Naive thymus-derived CD4-positive, alpha-beta T cell (primary cell): ENCODE measurements at regions not wholly inside any gene's neighbourhood (a gene's known extent, or its start where the extent isn't known, plus 50 kb on each side); places are given as distances from the start of the nearest gene placed in this dataset.
"Not testable (repeated sequence)": the region's sequence is repeated elsewhere in the genome, so short reads cannot be mapped to it uniquely, and the experiment has no call there.

Experiments
- ATAC-seq: fragments of 150-1000 bp; cut with Tn5 transposase; 2 replicates; pipeline ENCODE4 v1.10.0; 2021; ENCODE audit warnings: mild to moderate bottlenecking, moderate library complexity
- CTCF ChIA-PET: fragments of 350-600 bp; sonication (Branson Sonifier 250); formaldehyde crosslinking; loops from one replicate; lab custom pipeline; 2021; ENCODE audit warnings: antibody characterized with exemption; lab: Charles Lee
- POLR2A ChIA-PET: fragments of 350-600 bp; sonication (Branson Sonifier 250); formaldehyde crosslinking; loops from one replicate; lab custom pipeline; 2021; ENCODE audit warnings: antibody characterized with exemption, inconsistent platforms; lab: Charles Lee
- DNase-seq, 9 donors: peaks; one replicate each; pipeline versions ENCODE4 v3.0.0 to v3.0.0-alpha.2; 2020 to 2022; ENCODE audit warnings: mixed read lengths in 1 of 9
- H3K27ac ChIP-seq: one replicate; pipeline ENCODE4 v1.7.0; 2013; ENCODE audit warnings: mild to moderate bottlenecking, low read depth, low read length, moderate library complexity
- H3K27me3 ChIP-seq, 2 donors: one replicate each; pipeline ENCODE4 v1.7.0; 2013; ENCODE audit warnings: low read length in 2 of 2, mild to moderate bottlenecking in 2 of 2, moderate library complexity in 2 of 2; ENCODE audit not compliant: control insufficient read depth in 2 of 2, insufficient read depth in 2 of 2
- H3K36me3 ChIP-seq, 3 experiments: 1 replicate in 2 of 3; 2 replicates in 1 of 3; pipeline ENCODE4 v1.7.0; 2013; ENCODE audit warnings: low read length in 3 of 3, mild to moderate bottlenecking in 3 of 3, moderate library complexity in 1 of 3; ENCODE audit not compliant: insufficient read depth in 3 of 3, control insufficient read depth in 2 of 3
- H3K4me1 ChIP-seq, 2 donors: one replicate each; pipeline ENCODE4 v1.7.0; 2013; ENCODE audit warnings: low read length in 2 of 2, mild to moderate bottlenecking in 2 of 2, moderate library complexity in 1 of 2; ENCODE audit not compliant: control insufficient read depth in 2 of 2, insufficient read depth in 2 of 2
- H3K4me3 ChIP-seq: 2 replicates; pipeline ENCODE4 v1.7.0; 2013; ENCODE audit warnings: mild to moderate bottlenecking, low read length
- H3K9me3 ChIP-seq, 3 experiments: 1 replicate in 2 of 3; 2 replicates in 1 of 3; pipeline ENCODE4 v1.7.0; 2013; ENCODE audit warnings: low read length in 3 of 3; ENCODE audit not compliant: control insufficient read depth in 2 of 3
- H3K27ac Mint-ChIP-seq, 9 donors: one replicate each; pipeline ENCODE4 v1.8.0; 2020 to 2022; ENCODE audit warnings: mixed read lengths in 9 of 9, mild to moderate bottlenecking in 8 of 9, moderate library complexity in 5 of 9, inconsistent platforms in 2 of 9
- H3K27me3 Mint-ChIP-seq, 5 donors: one replicate each; pipeline ENCODE4 v1.8.0; 2021 to 2022; ENCODE audit warnings: mixed read lengths in 5 of 5, mild to moderate bottlenecking in 1 of 5
- H3K36me3 Mint-ChIP-seq, 5 donors: one replicate each; pipeline ENCODE4 v1.8.0; 2020 to 2022; ENCODE audit warnings: mixed read lengths in 5 of 5, mild to moderate bottlenecking in 3 of 5, inconsistent platforms in 1 of 5
- H3K4me1 Mint-ChIP-seq, 7 donors: one replicate each; pipeline ENCODE4 v1.8.0; 2020 to 2022; ENCODE audit warnings: mixed read lengths in 7 of 7, mild to moderate bottlenecking in 3 of 7, inconsistent platforms in 1 of 7
- H3K4me3 Mint-ChIP-seq, 10 donors: one replicate each; pipeline ENCODE4 v1.8.0; 2020 to 2022; ENCODE audit warnings: mild to moderate bottlenecking in 10 of 10, mixed read lengths in 10 of 10, moderate library complexity in 6 of 10, inconsistent platforms in 2 of 10
- H3K9me3 Mint-ChIP-seq, 11 donors: one replicate each; pipeline ENCODE4 v1.8.0; 2020 to 2022; ENCODE audit warnings: mixed read lengths in 11 of 11, mild to moderate bottlenecking in 4 of 11, inconsistent platforms in 1 of 11, moderate library complexity in 1 of 11
- intact Hi-C, 2 donors: fragments of 100-400 bp; cut with micrococcal nuclease; formaldehyde crosslinking; loops; one replicate each; pipeline ENCODE4 v1.15.1; 2023

DNA sequence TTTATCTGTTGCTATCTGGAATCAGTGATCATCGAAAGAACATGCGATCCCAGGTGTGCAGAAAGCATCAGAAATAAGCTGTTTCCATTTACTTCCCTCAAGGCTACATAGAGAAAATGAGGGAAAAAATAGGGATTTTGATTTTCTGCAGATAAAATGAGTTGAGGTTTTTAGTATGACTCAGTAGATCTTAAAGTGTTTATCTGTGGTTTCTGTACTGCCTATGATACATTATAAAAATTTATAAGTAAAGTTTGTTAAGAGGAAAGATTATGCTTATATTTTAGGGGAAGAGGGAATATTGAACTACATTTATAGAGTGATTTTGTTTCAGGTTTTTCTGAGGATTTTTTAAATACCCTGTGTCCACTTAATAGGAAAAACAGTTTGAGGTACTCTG, 125.2 kb downstream of the GOSR1 start:
- H3K27ac Mint-ChIP-seq, H3K27ac ChIP-seq, H3K36me3 Mint-ChIP-seq, H3K4me1 ChIP-seq, H3K4me3 ChIP-seq, DNase-seq, H3K36me3 ChIP-seq, ATAC-seq, H3K9me3 ChIP-seq, POLR2A ChIA-PET, H3K9me3 Mint-ChIP-seq, CTCF ChIA-PET, H3K27me3 ChIP-seq: not testable (repeated sequence)
- intact Hi-C loops: loop anchor here (5.0 to 10.0 kb wide), 2 partner anchors 125 to 128 kb away; partner anchors contain the start of gene GOSR1 (in 2 of the 2)
- Mint-ChIP-seq H3K4me1 (peaks cover 5 to 27% (median 23%) of the 10 kb centered on the region in 7 donors), H3K27me3 (peaks cover 0 to 18% (median 0%) of the 10 kb centered on the region in 5 donors), H3K4me3 (peak overlapping the region in 7 of 10 donors; percentile 9 to 91 (median 71))

DNA sequence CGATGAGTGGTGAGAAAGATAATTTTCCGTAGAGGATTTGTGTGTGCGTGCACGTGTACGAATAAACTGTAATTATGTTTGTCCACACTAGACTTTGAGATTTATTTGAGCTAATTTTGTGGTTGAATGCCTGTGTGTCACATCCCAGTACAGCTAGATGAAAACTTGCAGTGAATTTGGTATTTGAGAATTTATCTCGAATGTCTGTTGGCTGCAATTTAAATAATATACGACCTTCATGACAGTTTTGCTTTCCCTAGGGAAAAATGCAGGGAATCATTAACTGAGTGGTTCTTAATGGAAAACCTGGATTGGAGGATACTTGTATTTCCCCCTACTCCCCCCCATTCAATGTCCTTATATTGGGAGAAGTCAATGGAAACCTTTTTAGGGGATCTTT, 124.8 kb downstream of the GOSR1 start:
- not testable (repeated sequence) for H3K36me3 Mint-ChIP-seq

DNA sequence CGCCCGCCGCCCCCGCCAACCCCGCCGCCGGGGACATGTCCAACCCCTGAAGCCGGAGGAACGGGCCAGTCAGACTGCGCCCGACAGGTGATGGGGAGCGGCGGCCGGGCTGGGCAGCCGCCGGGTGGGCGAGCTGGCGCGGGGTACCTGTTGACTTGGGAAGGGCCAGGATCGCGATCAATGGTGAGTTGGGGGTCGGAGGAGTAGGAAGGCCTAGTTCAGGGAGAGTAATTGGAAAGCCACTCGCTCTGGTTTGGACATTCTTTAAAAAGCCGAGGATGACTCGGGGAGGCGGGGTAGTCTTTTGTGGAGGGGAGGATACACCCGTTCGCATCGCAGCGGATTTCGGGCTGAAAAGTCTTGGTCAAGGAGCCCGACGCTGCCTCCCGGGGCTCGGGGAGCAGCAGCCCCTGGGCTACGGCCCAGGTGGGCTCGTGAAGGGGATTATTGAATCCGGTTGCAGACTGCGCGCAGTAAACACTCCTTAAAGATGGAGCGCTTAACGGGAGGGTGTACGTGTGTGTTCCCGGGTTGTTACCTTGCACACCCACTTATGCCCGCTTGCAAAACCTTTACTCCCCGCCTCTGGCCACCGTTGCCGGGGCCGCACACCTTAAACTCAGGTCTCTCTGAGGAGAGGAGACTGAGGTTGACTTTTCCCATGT, 123.8 kb downstream of the GOSR1 start:
- H3K27ac Mint-ChIP-seq: peak overlapping the region; percentile 74 to 95 (median 84)
- peaks cover 0 to under 1% (median 0%) of the 10 kb centered on the region in 11 donors for H3K9me3 Mint-ChIP-seq
- Histone ChIP-seq H3K4me1 (peaks cover 0 to 2% of the 10 kb centered on the region in 2 donors), H3K36me3 (peaks cover 0 to 4% (median 0%) of the 10 kb centered on the region in 3 experiments), H3K27ac (peak overlapping the region; percentile 61), H3K27me3 (no peaks in the 10 kb centered on the region), H3K9me3 (no peaks in the 10 kb centered on the region), H3K4me3 (peak overlapping the region; percentile 79)
- H3K27me3 Mint-ChIP-seq: peaks cover 0 to 18% (median 0%) of the 10 kb centered on the region in 5 donors
- DNase-seq (peak in 6 of 9 donors; percentile 13 to 32 (median 20)), ATAC-seq (peak; percentile 32)
- CTCF ChIA-PET: interaction anchor here (0.6 kb wide), 1 partner anchor 305 kb away, joined by 3 read pairs; no protein-coding TSS in a partner anchor
- no peaks in the 10 kb centered on the region for H3K36me3 Mint-ChIP-seq
- H3K4me1 Mint-ChIP-seq: peaks cover 5 to 25% (median 23%) of the 10 kb centered on the region in 7 donors
- intact Hi-C loops: loop anchor here (2.0 to 10.0 kb wide), 3 partner anchors 124 to 230 kb away; partner anchors contain the start of genes GOSR1 (in 2 of the 2) and ATAD5 (in 1 of the 2)
- POLR2A ChIA-PET: no interaction called here
- H3K4me3 Mint-ChIP-seq: peak overlapping the region; percentile 92 to 97 (median 96)

More for the DNA sequence above, 124.8 kb downstream of the GOSR1 start:
- Mint-ChIP-seq H3K27me3 (peaks cover 0 to 18% (median 0%) of the 10 kb centered on the region in 5 donors), H3K4me1 (peaks cover 5 to 27% (median 23%) of the 10 kb centered on the region in 7 donors), H3K4me3 (peak overlapping the region; percentile 43 to 91 (median 70))
- H3K9me3 Mint-ChIP-seq, H3K4me1 ChIP-seq, H3K36me3 ChIP-seq, H3K27me3 ChIP-seq, POLR2A ChIA-PET, H3K27ac Mint-ChIP-seq, H3K27ac ChIP-seq, DNase-seq, ATAC-seq, CTCF ChIA-PET, H3K4me3 ChIP-seq, H3K9me3 ChIP-seq: not testable (repeated sequence)
- intact Hi-C loops: loop anchor here (2.0 to 10.0 kb wide), 3 partner anchors 125 to 229 kb away; partner anchors contain the start of genes GOSR1 (in 2 of the 2) and ATAD5 (in 1 of the 2)

DNA sequence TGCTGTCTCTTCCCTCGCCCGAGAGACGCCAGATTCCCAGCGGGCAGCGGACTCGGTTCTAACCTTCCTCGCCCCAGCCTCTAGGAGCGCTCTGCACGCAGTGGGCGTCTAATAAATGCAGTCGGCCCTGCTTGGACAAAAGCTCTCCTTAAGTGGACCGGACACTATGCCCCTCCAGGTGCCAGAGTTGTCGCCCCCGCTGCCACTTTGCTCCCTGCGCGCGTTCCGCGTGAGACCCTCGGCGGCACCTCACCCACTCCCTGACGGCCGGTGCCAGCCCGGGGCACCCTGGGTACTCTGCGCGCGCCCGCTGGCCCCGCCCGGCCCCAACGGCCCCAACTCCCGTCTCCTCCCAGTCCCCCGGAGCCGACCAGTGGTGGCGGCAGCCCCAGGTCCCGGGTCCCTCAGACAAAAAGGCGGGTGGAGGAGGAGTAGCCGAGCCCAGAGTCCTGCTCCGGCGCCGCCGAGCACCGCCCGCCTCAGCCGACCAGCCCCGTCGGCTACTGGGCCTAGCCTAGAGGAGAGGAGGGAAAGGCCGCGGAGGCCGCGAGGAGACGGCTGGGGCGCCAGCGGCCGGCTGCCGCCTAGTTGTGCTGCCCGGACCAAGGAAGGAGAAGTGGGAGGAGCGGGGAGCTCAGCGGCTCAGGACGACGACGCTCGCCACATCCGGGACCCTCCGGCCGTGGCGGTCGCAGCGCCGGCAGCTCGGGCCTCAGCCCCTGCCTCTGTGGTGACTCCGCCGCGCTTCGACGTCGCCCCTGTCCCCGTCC, 123.0 kb downstream of the GOSR1 start:
- Histone ChIP-seq H3K27ac (peak overlapping the region; percentile 61), H3K4me1 (peaks cover 0 to 2% of the 10 kb centered on the region in 2 donors), H3K36me3 (peaks cover 0 to 4% (median 0%) of the 10 kb centered on the region in 3 experiments), H3K4me3 (peak overlapping the region; percentile 79), H3K9me3 (no peaks in the 10 kb centered on the region), H3K27me3 (no peaks in the 10 kb centered on the region)
- H3K9me3 Mint-ChIP-seq: peaks cover 0 to 5% (median 0%) of the 10 kb centered on the region in 11 donors
- DNase-seq (peak; percentile 20 to 76 (median 47)), ATAC-seq (peak; percentile 91)
- H3K27me3 Mint-ChIP-seq: peaks cover 0 to 18% (median 0%) of the 10 kb centered on the region in 5 donors
- peaks cover 5 to 25% (median 22%) of the 10 kb centered on the region in 7 donors for H3K4me1 Mint-ChIP-seq
- peak overlapping the region; percentile 81 to 97 (median 92) for H3K4me3 Mint-ChIP-seq
- H3K36me3 Mint-ChIP-seq: no peaks in the 10 kb centered on the region
- intact Hi-C loops: loop anchor here (2.0 to 10.0 kb wide), 3 partner anchors 123 to 231 kb away; partner anchors contain the start of genes GOSR1 (in 2 of the 2) and ATAD5 (in 1 of the 2)
- CTCF ChIA-PET: interaction anchor here (0.6 kb wide), 1 partner anchor 305 kb away, joined by 3 read pairs; no protein-coding TSS in a partner anchor
- H3K27ac Mint-ChIP-seq: peak overlapping the region in 8 of 9 donors; percentile 14 to 91 (median 75)
- POLR2A ChIA-PET: no interaction called here

DNA sequence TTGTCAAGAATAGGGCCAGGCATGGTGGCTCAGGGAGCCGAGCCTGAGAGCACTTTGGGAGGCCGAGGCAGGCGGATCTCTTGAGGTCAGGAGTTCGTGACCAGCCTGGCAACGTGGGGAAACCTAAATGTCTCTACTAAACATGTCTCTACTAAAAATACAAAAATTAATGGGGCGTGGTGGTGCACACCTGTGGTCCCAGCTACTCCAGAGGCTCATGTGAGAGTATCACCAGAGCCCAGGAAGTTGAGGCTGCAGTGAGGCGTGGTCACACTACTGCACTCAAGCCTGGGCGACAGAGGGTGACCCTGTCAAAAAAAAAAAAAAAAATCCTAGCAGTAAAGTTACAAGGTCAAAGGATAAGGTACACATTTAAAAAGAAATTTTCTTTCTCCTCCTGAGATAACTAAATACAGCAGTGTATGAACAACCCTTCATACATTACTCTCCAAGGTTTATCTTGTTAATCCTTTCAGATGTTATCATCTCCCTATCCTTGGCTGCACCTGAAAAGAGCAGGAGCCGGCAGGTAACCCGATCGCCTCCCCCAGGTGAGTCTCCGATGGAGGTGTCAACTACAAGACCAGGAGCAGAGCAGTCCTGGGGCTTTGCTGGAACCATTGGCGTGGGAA, 122.3 kb downstream of the GOSR1 start:
- H3K27ac ChIP-seq: peak overlapping the region; percentile 61
- H3K27ac Mint-ChIP-seq: peak overlapping the region in 8 of 9 donors; percentile 23 to 91 (median 63)
- peaks cover 0 to 4% (median 0%) of the 10 kb centered on the region in 3 experiments for H3K36me3 ChIP-seq
- peaks cover 5 to 20% (median 16%) of the 10 kb centered on the region in 7 donors for H3K4me1 Mint-ChIP-seq
- H3K4me1 ChIP-seq: peaks cover 0 to 2% of the 10 kb centered on the region in 2 donors
- H3K4me3 Mint-ChIP-seq: peak overlapping the region; percentile 81 to 97 (median 92)
- DNase-seq (peak in 1 of 9 donors; percentile 4), ATAC-seq (no peak)
- no peaks in the 10 kb centered on the region for H3K36me3 Mint-ChIP-seq
- peak overlapping the region; percentile 79 for H3K4me3 ChIP-seq
- H3K9me3 ChIP-seq: no peaks in the 10 kb centered on the region
- ChIA-PET CTCF (no interaction called here), POLR2A (no interaction called here)
- H3K27me3 Mint-ChIP-seq: peaks cover 0 to 18% (median 0%) of the 10 kb centered on the region in 5 donors
- intact Hi-C loops: loop anchor here (2.0 to 10.0 kb wide), 3 partner anchors 122 to 231 kb away; partner anchors contain the start of genes GOSR1 (in 2 of the 2) and ATAD5 (in 1 of the 2)
- H3K9me3 Mint-ChIP-seq: peaks cover 0 to 7% (median 0%) of the 10 kb centered on the region in 11 donors
- H3K27me3 ChIP-seq: no peaks in the 10 kb centered on the region
